NCI-H146 treated with DMSO at 0.1 percent for 48 hours (cell line): ENCODE measurements at regions not wholly inside any gene's neighbourhood (a gene's known extent, or its start where the extent isn't known, plus 50 kb on each side); places are given as distances from the start of the nearest gene placed in this dataset.
"Not testable (repeated sequence)": the region's sequence is repeated elsewhere in the genome, so short reads cannot be mapped to it uniquely, and the experiment has no call there.

Experiments
- DNase-seq: peaks from one replicate; lab custom pipeline; 2025; ENCODE audit not compliant: unreplicated experiment; lab: John Stamatoyannopoulos, UW

DNA sequence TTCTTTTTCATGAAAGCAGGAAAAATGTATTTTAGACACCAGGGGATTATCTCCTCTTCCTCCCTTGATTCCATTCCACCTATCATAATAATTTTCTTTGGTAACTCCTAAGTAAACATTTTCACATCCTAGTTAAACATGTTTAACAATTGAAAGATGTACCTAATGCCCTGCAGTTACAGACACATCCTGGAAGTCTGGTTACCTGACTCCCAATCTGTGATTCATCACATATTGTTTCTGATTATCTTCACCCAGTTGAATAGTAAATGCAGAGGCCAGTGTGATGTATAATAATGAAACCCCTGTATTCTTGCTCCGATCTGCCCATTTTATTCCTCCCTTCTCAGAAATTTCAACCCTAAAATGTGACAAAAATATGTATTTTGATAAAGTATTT lies 1237.6 kb upstream of the LRRTM1 start:
- no peak for DNase-seq

DNA sequence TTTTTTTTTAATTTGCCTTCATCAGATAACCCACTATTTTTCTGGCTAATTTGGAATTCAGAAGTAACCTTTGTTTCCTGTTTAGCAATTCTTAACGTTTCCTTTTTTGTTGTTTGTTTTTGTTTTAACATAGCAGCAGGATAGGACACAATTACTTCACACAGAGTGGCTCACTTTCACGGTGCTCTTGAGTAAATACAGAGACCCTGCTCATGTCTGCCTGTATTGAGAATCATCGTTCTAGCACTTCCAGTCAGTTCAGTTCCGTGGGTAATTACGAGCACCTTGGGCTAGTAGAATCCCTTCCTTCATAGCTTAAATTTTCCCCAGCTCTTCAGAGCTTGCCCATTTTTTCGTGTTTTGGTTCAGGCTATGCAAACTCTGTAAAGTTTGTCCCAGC lies 1225.4 kb upstream of the LRRTM1 start:
- DNase-seq: no peak

DNA sequence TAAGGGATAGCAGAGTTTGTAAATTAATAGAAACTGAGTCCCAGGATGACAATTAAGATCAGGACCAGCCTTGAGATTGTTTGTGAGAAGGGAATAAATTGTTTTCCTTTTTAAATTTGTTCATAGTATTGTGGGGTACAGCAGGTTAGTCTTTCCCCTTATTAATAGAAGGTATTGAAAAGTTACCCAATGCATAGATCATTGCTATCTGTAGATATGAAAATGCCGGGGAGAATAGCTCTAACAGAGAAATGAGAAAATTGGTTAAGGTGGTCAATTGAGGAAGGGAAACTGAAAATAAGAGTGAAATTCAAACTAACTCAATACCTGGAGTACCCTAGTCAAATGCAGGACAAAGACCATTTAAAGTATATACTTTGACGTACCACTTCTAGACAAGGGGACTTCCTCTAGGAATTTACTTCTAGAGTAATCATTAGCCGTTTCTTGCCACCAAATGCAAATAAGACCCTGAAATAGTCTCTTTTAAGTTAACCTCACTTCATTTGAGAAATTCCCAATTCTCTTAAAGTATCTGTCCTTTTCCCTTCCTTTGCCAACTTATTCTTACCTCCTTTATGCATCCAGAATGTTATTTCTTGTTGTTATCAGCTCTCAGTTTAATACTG lies 1224.4 kb upstream of the LRRTM1 start:
- no peak for DNase-seq

DNA sequence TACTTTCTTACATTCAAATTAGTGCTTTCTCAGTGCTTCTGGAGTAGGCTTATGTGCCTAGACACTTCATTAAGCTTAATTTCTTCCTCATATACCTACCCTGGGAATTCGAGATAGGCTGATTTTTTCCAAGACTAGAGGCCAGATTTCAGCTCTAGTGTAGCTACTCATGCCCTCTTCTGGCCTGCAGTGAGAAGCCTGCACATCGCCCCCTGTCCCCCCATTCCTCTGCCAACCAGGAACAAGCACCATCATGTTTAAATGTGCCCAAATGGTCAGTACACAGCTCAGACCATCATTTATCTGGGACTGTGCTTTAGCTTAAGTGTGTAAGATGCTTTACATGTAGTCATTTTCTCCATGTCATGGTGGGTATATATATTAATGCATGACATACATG lies 1218.8 kb upstream of the LRRTM1 start:
- DNase-seq: no peak

DNA sequence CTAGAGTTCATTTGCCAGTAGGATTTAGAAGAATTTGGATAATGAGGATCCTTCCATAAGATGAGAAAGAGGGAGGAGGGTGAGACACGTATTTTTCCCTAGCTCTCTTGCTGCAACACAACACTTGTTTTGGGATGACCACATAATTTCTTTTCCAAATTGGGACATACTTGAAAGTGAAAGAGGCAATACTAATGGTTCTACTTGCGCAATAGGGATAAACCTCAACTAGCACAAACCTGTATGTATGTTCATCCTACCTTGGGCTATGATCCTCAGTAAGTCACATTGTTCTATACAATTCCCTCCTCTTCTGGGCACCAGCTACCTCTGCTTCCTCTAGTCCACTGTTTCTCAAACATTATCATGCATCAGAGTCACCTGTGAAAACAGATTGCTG lies 1208.8 kb upstream of the LRRTM1 start:
- DNase-seq: no peak

GRCh38 chr2:81505586-81505985 lies 1201.0 kb upstream of the LRRTM1 start:
- DNase-seq: no peak

GRCh38 chr2:81495556-81495955 lies 1191.0 kb upstream of the LRRTM1 start:
- no peak for DNase-seq

DNA sequence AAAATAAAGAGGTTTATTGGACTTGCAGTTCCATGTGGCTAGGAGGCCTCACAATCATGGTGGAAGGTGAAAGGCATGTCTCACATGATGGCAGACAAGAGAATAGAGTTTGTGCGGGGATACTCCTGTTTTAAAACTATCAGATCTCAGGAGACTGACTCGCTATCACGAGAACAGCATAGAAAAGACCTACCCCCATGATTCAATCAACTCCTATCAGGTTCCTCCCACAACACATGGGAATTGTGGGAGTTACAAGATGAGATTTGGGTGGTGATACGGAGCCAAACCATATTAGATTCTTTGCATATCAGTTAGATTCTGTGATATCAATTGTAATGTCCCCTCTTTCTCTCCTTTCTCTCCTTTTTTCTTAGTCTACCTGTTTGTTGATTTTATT lies 1178.7 kb upstream of the LRRTM1 start:
- DNase-seq: no peak

- no peak for DNase-seq
These were observed 1177.4 kb upstream of the LRRTM1 start for GRCh38 chr2:81481994-81482368.

GRCh38 chr2:81481242-81481993 lies 1176.9 kb upstream of the LRRTM1 start:
- peak; percentile 50 for DNase-seq

- peak; percentile 3 for DNase-seq
These were observed 1162.5 kb upstream of the LRRTM1 start for GRCh38 chr2:81467096-81467495.

DNA sequence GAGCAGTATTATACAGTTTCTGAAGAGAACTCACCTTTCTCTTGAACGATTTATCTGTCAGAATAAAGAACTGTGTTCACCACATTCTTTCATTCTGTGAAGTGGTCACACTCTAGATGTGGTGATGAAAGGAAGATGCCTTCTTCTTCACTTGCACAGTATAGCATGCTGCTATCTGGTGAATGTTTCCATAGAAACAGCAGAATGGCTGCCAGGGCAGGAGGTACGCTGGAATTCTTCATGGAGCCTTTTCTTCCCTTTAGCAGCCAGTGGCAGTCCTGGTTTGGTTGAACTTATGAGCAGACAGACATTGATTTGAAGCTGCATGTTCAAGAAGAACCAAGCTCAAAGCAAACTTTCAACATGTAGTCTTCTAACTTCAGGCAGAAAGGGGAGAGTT lies 1157.9 kb upstream of the LRRTM1 start:
- no peak for DNase-seq

DNA sequence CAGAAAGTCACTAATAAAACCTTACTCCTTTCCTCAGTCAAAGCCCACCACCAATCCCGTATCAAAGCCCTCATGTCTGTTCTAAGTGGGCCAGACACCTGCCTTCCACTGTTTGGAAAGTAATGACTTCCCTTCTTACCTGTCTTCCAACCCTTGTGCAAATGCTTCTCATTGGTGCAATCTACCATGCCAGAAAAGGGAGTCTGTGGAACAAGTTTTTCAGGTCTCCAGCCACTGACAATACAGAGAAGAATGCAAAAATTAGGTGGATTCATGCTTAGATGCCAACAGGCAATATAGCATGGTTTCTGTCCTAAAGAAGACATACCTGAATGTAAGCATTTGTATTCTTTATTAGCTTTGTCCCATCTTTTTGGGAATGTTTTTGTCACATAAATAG lies 1140.6 kb upstream of the LRRTM1 start:
- no peak for DNase-seq

DNA sequence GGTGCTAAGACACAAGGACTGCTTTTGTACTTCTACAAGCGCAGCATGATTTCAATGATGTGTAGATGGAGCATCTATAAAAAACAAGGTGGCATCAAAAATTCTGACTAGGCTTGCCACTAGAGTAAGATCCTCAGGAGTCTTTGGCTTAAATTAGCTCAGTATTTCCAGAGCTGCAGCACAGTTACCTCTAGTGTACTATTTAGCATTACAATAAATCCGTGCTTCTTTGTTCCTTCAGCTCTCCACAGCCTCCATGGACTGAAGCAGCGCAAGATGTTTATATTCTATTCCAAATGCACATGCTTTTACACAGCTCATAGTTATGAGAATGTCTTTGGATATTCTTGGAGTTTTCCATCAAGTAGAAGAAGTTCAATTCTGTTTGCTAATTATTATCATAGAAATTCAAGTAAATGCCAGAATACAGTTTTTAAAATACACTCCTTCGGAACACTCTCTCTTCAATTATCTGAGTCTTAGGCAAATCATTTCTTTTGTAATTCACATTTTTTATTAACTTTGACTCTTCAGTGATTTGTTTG lies 1133.0 kb upstream of the LRRTM1 start:
- no peak for DNase-seq

DNA sequence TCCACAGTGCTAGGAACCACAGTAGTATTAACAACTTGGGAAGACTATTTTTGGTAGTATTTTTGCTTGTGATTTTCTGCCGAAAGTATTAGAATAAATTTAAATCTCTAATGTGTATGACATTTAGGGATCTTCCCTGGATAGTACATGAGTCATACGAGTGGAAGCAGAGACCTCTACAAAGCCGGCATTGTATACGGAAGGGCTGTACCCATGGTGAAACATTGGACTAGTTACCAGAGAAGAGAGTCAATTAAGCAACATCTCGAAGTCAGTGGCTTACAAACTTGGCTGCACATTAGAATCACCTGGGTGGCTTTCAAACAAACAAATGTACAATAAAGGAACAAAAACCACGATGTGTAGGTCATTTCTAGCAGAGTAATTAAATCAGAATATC lies 1131.7 kb upstream of the LRRTM1 start:
- DNase-seq: no peak

DNA sequence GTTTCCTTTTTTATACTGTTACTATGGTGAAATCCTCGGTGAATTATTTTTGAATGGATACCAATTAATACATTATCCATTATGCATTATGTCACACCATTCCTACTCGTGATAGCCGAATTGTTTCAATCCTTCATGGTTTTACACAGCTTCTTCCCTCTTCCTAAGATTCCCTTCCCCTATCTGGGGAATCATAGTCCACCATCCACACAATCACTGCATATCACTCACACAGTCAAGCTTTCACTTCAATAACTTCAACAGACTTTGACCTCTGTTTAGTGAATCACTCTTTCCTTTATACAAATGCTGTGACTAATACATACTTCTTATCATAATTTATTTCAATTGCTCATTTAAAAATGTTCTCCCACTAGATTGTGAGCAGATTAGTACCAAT lies 1108.1 kb upstream of the LRRTM1 start:
- no peak for DNase-seq

GRCh38 chr2:81403508-81403907 lies 1099.0 kb upstream of the LRRTM1 start:
- no peak for DNase-seq

DNA sequence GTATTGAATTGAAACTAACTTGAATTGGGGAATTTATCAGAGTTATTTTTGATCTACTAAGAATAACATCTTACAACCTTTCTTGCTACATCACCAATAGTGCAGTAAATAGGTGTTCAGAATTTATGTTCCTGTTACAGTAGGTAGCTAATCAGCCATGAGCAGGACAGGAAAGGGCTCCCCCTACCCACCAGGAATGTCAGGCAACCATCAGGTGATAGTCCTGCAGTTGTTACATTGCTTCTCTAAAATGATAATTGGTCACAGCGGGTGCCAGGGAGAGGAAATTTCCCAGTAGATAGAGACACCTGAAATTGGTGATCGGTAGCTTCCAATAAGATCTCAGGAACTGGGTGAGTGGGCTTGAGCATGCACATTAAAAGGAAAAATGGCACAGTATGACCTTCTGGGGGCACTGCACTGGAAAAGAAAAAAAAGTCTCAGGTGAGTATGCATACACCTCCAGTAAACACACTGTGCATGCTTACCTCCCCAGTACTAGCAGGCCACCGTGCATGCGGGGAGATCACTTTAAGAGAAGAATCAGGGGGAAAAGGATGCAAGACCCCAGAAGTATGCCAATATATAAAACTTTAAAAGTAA lies 1092.0 kb upstream of the LRRTM1 start:
- DNase-seq: no peak

- DNase-seq: no peak
These were observed 1091.2 kb upstream of the LRRTM1 start for GRCh38 chr2:81395746-81396145.

GRCh38 chr2:81389203-81389602 lies 1084.7 kb upstream of the LRRTM1 start:
- DNase-seq: no peak

GRCh38 chr2:81363800-81364199 lies 1059.2 kb upstream of the LRRTM1 start:
- no peak for DNase-seq

DNA sequence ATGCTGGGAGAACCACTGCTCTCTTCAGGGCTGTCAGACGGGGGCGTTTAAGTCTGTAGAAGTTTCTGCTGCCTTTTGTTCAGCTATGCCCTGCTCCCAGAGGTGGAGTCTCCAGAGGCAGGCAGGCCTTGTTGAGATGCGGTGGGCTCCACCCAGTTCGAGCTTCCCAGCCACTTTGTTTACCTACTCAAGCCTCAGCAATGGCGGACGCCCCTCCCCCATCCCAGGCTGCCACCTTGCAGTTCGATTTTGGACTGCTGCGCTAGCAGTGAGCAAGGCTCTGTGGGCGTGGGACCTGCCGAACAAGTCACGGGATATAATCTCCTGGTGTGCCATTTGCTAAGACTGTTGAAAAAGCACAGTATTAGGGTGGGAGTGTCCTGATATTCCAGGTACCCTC lies 1057.9 kb upstream of the LRRTM1 start:
- not testable (repeated sequence) for DNase-seq
